Activated B cell treated with CpG ODN at 0.5 μM for 24 hours (primary cell): ENCODE measurements at regions not wholly inside any gene's neighbourhood (a gene's known extent, or its start where the extent isn't known, plus 50 kb on each side); places are given as distances from the start of the nearest gene placed in this dataset.

ENCODE experiments used
- ATAC-seq: fragments of 200-7000 bp; cut with Tn5 transposase; one replicate; pipeline ENCODE4 v1.10.0; 2021; ENCODE audit warnings: low read depth, mild to moderate bottlenecking, moderate library complexity
- CTCF ChIA-PET: fragments of 350-600 bp; sonication (Branson Sonifier 250); formaldehyde crosslinking; loops from one replicate; lab custom pipeline; 2021; ENCODE audit warnings: antibody characterized with exemption; lab: Charles Lee
- POLR2A ChIA-PET: fragments of 350-600 bp; sonication (Branson Sonifier 250); formaldehyde crosslinking; loops from one replicate; lab custom pipeline; 2021; ENCODE audit warnings: antibody characterized with exemption; lab: Charles Lee
- DNase-seq: peaks from one replicate; pipeline ENCODE4 v3.0.0; 2022
- H3K27ac Mint-ChIP-seq: one replicate; pipeline ENCODE4 v1.8.0; 2020; ENCODE audit warnings: mixed read lengths
- H3K27me3 Mint-ChIP-seq: one replicate; pipeline ENCODE4 v1.8.0; 2021; ENCODE audit warnings: mixed read lengths
- H3K36me3 Mint-ChIP-seq: one replicate; pipeline ENCODE4 v1.8.0; 2021; ENCODE audit warnings: low read depth, mixed read lengths
- H3K4me1 Mint-ChIP-seq: one replicate; pipeline ENCODE4 v1.8.0; 2021; ENCODE audit warnings: mixed read lengths
- H3K4me3 Mint-ChIP-seq: one replicate; pipeline ENCODE4 v1.8.0; 2020; ENCODE audit warnings: mild to moderate bottlenecking, mixed read lengths
- H3K9me3 Mint-ChIP-seq: one replicate; pipeline ENCODE4 v1.8.0; 2020; ENCODE audit warnings: mixed read lengths
- intact Hi-C: fragments of 100-400 bp; cut with micrococcal nuclease; formaldehyde crosslinking; loops from one replicate; pipeline ENCODE4 v1.15.1; 2024
- TF ChIP-seq, protein P1 (sequence below): fragments of 200-600 bp; IDR thresholded peaks from one replicate; pipeline ENCODE4 v1.8.0; 2022; ENCODE audit warnings: antibody characterized with exemption, mild to moderate bottlenecking

DNA sequence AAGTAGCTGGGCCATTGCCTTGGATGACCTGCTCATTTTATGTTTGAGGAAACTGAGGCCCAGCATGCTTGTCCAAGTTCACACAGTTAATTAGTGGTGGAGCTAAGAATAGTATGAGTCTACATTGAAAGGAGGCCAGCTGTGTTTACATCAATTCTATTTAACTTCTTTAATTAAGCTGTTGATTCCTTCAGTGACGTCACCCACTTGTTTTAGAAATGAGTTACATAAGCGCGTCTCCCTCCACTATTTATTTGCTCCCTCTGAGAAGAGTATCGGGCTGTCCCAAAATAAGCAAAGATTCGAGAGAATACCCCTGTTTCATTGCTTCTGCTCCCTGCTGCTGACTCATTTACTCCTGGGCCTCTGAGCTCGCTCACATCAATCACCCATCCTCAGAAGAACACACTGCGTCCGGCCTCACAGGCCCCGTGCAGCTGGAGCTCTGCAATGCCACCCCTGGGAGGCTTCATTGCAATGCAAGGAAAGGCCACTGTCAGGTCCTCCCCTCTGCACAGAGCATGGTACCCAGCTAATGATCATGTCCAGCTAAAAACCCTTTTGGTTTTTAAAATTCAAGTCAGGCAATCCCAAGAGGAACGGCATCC is 74.8 kb upstream of the BMP2 start:
- no peaks in the 10 kb centered on the region for H3K27me3 Mint-ChIP-seq
- no peaks in the 10 kb centered on the region for H3K36me3 Mint-ChIP-seq
- DNase-seq (no peak), ATAC-seq (no peak)
- H3K9me3 Mint-ChIP-seq: no peaks in the 10 kb centered on the region
- no peaks in the 10 kb centered on the region for H3K4me1 Mint-ChIP-seq
- intact Hi-C loops: no loop called here
- ChIA-PET POLR2A (no interaction called here), CTCF (no interaction called here)
- H3K27ac Mint-ChIP-seq: no peak overlapping the region
- TF ChIP-seq, protein P1, sequence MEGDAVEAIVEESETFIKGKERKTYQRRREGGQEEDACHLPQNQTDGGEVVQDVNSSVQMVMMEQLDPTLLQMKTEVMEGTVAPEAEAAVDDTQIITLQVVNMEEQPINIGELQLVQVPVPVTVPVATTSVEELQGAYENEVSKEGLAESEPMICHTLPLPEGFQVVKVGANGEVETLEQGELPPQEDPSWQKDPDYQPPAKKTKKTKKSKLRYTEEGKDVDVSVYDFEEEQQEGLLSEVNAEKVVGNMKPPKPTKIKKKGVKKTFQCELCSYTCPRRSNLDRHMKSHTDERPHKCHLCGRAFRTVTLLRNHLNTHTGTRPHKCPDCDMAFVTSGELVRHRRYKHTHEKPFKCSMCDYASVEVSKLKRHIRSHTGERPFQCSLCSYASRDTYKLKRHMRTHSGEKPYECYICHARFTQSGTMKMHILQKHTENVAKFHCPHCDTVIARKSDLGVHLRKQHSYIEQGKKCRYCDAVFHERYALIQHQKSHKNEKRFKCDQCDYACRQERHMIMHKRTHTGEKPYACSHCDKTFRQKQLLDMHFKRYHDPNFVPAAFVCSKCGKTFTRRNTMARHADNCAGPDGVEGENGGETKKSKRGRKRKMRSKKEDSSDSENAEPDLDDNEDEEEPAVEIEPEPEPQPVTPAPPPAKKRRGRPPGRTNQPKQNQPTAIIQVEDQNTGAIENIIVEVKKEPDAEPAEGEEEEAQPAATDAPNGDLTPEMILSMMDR: no peak
- no peak overlapping the region for H3K4me3 Mint-ChIP-seq

GRCh38 chr20:6691516-6691915 is 76.0 kb upstream of the BMP2 start:
- Mint-ChIP-seq H3K27me3 (no peaks in the 10 kb centered on the region), H3K27ac (no peak overlapping the region), H3K9me3 (no peaks in the 10 kb centered on the region), H3K4me3 (no peak overlapping the region), H3K36me3 (no peaks in the 10 kb centered on the region), H3K4me1 (no peaks in the 10 kb centered on the region)
- TF ChIP-seq, protein P1: no peak
- CTCF ChIA-PET: no interaction called here
- ATAC-seq (no peak), DNase-seq (no peak)
- POLR2A ChIA-PET: no interaction called here
- intact Hi-C loops: no loop called here

- DNase-seq (no peak), ATAC-seq (no peak)
- intact Hi-C loops: no loop called here
- no peak overlapping the region for H3K4me3 Mint-ChIP-seq
- ChIA-PET CTCF (no interaction called here), POLR2A (no interaction called here)
- no peaks in the 10 kb centered on the region for H3K4me1 Mint-ChIP-seq
- no peaks in the 10 kb centered on the region for H3K27me3 Mint-ChIP-seq
- no peak overlapping the region for H3K27ac Mint-ChIP-seq
- H3K36me3 Mint-ChIP-seq: no peaks in the 10 kb centered on the region
- H3K9me3 Mint-ChIP-seq: no peaks in the 10 kb centered on the region
- TF ChIP-seq, protein P1: no peak
These were observed 78.0 kb upstream of the BMP2 start for GRCh38 chr20:6689339-6689973.

- ChIA-PET POLR2A (no interaction called here), CTCF (no interaction called here)
- no peaks in the 10 kb centered on the region for H3K9me3 Mint-ChIP-seq
- DNase-seq (no peak), ATAC-seq (no peak)
- intact Hi-C loops: no loop called here
- H3K27me3 Mint-ChIP-seq: no peaks in the 10 kb centered on the region
- TF ChIP-seq, protein P1: no peak
- no peaks in the 10 kb centered on the region for H3K4me1 Mint-ChIP-seq
- no peak overlapping the region for H3K27ac Mint-ChIP-seq
- no peaks in the 10 kb centered on the region for H3K36me3 Mint-ChIP-seq
- no peak overlapping the region for H3K4me3 Mint-ChIP-seq
These were observed 81.3 kb upstream of the BMP2 start for GRCh38 chr20:6686171-6686570.

GRCh38 chr20:6685626-6686025 is 81.9 kb upstream of the BMP2 start:
- Mint-ChIP-seq H3K27ac (no peak overlapping the region), H3K27me3 (no peaks in the 10 kb centered on the region), H3K36me3 (no peaks in the 10 kb centered on the region), H3K4me1 (no peaks in the 10 kb centered on the region), H3K4me3 (no peak overlapping the region), H3K9me3 (no peaks in the 10 kb centered on the region)
- ChIA-PET POLR2A (no interaction called here), CTCF (no interaction called here)
- DNase-seq (no peak), ATAC-seq (no peak)
- TF ChIP-seq, protein P1: no peak
- intact Hi-C loops: no loop called here
